Esophagus squamous epithelium (tissue), 4 donors: ENCODE measurements at regions not wholly inside any gene's neighbourhood (a gene's known extent, or its start where the extent isn't known, plus 50 kb on each side); places are given as distances from the start of the nearest gene placed in this dataset.

Source experiments
- CTCF ChIP-seq, 6 experiments: fragments of 450-650 bp in 4 of 6; fragments of 200-600 bp in 2 of 6; sonication (generic) in 2 of 6; IDR thresholded peaks; one replicate each; pipeline ENCODE4 v1.5.1; 2016 to 2019; ENCODE audit warnings: antibody characterized with exemption in 6 of 6, mild to moderate bottlenecking in 4 of 6, moderate library complexity in 4 of 6
- POLR2A ChIP-seq, 4 donors: fragments of 450-650 bp; IDR thresholded peaks; one replicate each; pipeline ENCODE4 v1.6.1; 2017; ENCODE audit warnings: antibody characterized with exemption in 4 of 4, mild to moderate bottlenecking in 4 of 4, moderate library complexity in 3 of 4

GRCh38 chrX:125765347-125765746, 400.7 kb downstream of the DCAF12L2 start:
- TF ChIP-seq CTCF (IDR thresholded peaks at IDR 0.05) (no peak), POLR2A (IDR thresholded peaks at IDR 0.05) (no peak)
